H9 (cell line): ENCODE measurements at regions not wholly inside any gene's neighbourhood (a gene's known extent, or its start where the extent isn't known, plus 50 kb on each side); places are given as distances from the start of the nearest gene placed in this dataset.

ENCODE experiments used
- DNase-seq: peaks from one replicate; pipeline ENCODE4 v3.0.0-alpha.2; 2017
- H2AFZ ChIP-seq: one replicate; pipeline ENCODE4 v1.6.1; 2013; ENCODE audit warnings: mild to moderate bottlenecking, low read length, control low read depth, moderate library complexity
- H2AK5ac ChIP-seq: 2 replicates; pipeline ENCODE4 v1.6.1; 2013; ENCODE audit warnings: low read length, control low read depth, mixed read lengths; ENCODE audit not compliant: insufficient read length
- H2BK120ac ChIP-seq: one replicate; pipeline ENCODE4 v1.6.1; 2013; ENCODE audit warnings: low read depth, mild to moderate bottlenecking, low read length, control low read depth, inconsistent platforms; ENCODE audit not compliant: poor library complexity, severe bottlenecking
- H2BK12ac ChIP-seq: 2 replicates; pipeline ENCODE4 v1.6.1; 2013; ENCODE audit warnings: low read length, control low read depth, mixed read lengths, low read depth; ENCODE audit not compliant: insufficient read length
- H2BK15ac ChIP-seq: 2 replicates; pipeline ENCODE4 v1.6.1; 2013; ENCODE audit warnings: low read depth, low read length, control low read depth
- H2BK20ac ChIP-seq: one replicate; pipeline ENCODE4 v1.6.1; 2013; ENCODE audit warnings: low read depth, mild to moderate bottlenecking, low read length, control low read depth, inconsistent platforms; ENCODE audit not compliant: poor library complexity, severe bottlenecking
- H2BK5ac ChIP-seq: 2 replicates; pipeline ENCODE4 v1.6.1; 2013; ENCODE audit warnings: low read length, control low read depth, mixed read lengths; ENCODE audit not compliant: insufficient read length
- H3K14ac ChIP-seq: 2 replicates; pipeline ENCODE4 v1.6.1; 2013; ENCODE audit warnings: low read length, control low read depth; ENCODE audit not compliant: insufficient read depth
- H3K18ac ChIP-seq: 2 replicates; pipeline ENCODE4 v1.6.1; 2013; ENCODE audit warnings: low read depth, mild to moderate bottlenecking, mixed read lengths, low read length, control low read depth; ENCODE audit not compliant: insufficient read length
- H3K23ac ChIP-seq: 2 replicates; pipeline ENCODE4 v1.6.1; 2013; ENCODE audit warnings: low read length, control low read depth, mixed read lengths, low read depth; ENCODE audit not compliant: insufficient read length
- H3K23me2 ChIP-seq: 2 replicates; pipeline ENCODE4 v1.6.1; 2013; ENCODE audit warnings: low read depth, mild to moderate bottlenecking, mixed read lengths, low read length, control low read depth; ENCODE audit not compliant: insufficient read length, poor library complexity, severe bottlenecking
- H3K27ac ChIP-seq: 2 replicates; pipeline ENCODE4 v1.5.1; 2013; ENCODE audit warnings: low read length, control low read depth, mixed read lengths, low read depth; ENCODE audit not compliant: insufficient read length
- H3K27me3 ChIP-seq: 2 replicates; pipeline ENCODE4 v1.6.1; 2013; ENCODE audit warnings: low read length, control low read depth, inconsistent platforms; ENCODE audit not compliant: insufficient read depth
- H3K4ac ChIP-seq: 2 replicates; pipeline ENCODE4 v1.6.1; 2013; ENCODE audit warnings: low read depth, mild to moderate bottlenecking, control low read depth, inconsistent platforms, low read length, moderate library complexity
- H3K4me1 ChIP-seq: 2 replicates; pipeline ENCODE4 v1.6.1; 2013; ENCODE audit warnings: low read length, control low read depth, inconsistent platforms; ENCODE audit not compliant: insufficient read depth
- H3K4me2 ChIP-seq: 2 replicates; pipeline ENCODE4 v1.6.1; 2013; ENCODE audit warnings: low read length, control low read depth, mixed read lengths; ENCODE audit not compliant: insufficient read length, insufficient read depth
- H3K56ac ChIP-seq: 2 replicates; pipeline ENCODE4 v1.6.1; 2013; ENCODE audit warnings: low read depth, mild to moderate bottlenecking, mixed read lengths, low read length, control low read depth; ENCODE audit not compliant: insufficient read length
- H3K79me1 ChIP-seq: 2 replicates; pipeline ENCODE4 v1.6.1; 2013; ENCODE audit warnings: low read depth, mild to moderate bottlenecking, moderate library complexity, low read length, control low read depth, inconsistent platforms; ENCODE audit not compliant: insufficient read depth, poor library complexity, severe bottlenecking
- H3K79me2 ChIP-seq: 2 replicates; pipeline ENCODE4 v1.6.1; 2013; ENCODE audit warnings: low read length, control low read depth, inconsistent platforms; ENCODE audit not compliant: insufficient read depth
- H3K9ac ChIP-seq: 2 replicates; pipeline ENCODE4 v1.6.1; 2013; ENCODE audit warnings: low read length, control low read depth, mixed read lengths; ENCODE audit not compliant: insufficient read length; ENCODE audit errors: extremely low read depth
- H3K9me3 ChIP-seq: one replicate; pipeline ENCODE4 v1.6.1; 2013; ENCODE audit warnings: low read depth, low read length, inconsistent platforms; ENCODE audit not compliant: control insufficient read depth
- H3T11ph ChIP-seq: one replicate; pipeline ENCODE4 v1.6.1; 2013; ENCODE audit warnings: mild to moderate bottlenecking, low read length, control low read depth, inconsistent platforms
- H4K20me1 ChIP-seq: one replicate; pipeline ENCODE4 v1.6.1; 2013; ENCODE audit not compliant: control insufficient read depth, insufficient read length, insufficient read depth
- H4K5ac ChIP-seq: 2 replicates; pipeline ENCODE4 v1.6.1; 2013; ENCODE audit warnings: low read depth, mild to moderate bottlenecking, mixed read lengths, low read length, control low read depth; ENCODE audit not compliant: insufficient read length
- H4K8ac ChIP-seq: replicated peaks from 2 replicates; pipeline ENCODE4 v1.6.1; 2013; ENCODE audit warnings: low read length, control low read depth, mixed read lengths, low read depth; ENCODE audit not compliant: insufficient read length
- H4K91ac ChIP-seq: 2 replicates; pipeline ENCODE4 v1.6.1; 2013; ENCODE audit warnings: low read depth, mild to moderate bottlenecking, moderate library complexity, mixed read lengths, low read length, control low read depth; ENCODE audit not compliant: insufficient read length
- H3K27ac Mint-ChIP-seq, 3 experiments: 2 replicates in 2 of 3; 3 replicates in 1 of 3; pipeline ENCODE4 v1.8.0; 2020 to 2021; ENCODE audit warnings: mixed read lengths in 3 of 3, mild to moderate bottlenecking in 1 of 3, moderate library complexity in 1 of 3
- H3K27me3 Mint-ChIP-seq: 2 replicates; pipeline ENCODE4 v1.8.0; 2021; ENCODE audit warnings: low read depth, mild to moderate bottlenecking, moderate library complexity, mixed read lengths
- H3K36me3 Mint-ChIP-seq, 3 experiments: 2 replicates in 2 of 3; 3 replicates in 1 of 3; pipeline ENCODE4 v1.8.0; 2020 to 2021; ENCODE audit warnings: low read depth in 3 of 3, mixed read lengths in 3 of 3; ENCODE audit not compliant: insufficient read depth in 1 of 3
- H3K4me1 Mint-ChIP-seq, 2 experiments: 2 replicates each; pipeline ENCODE4 v1.8.0; 2020; ENCODE audit warnings: mixed read lengths in 2 of 2
- H3K4me3 Mint-ChIP-seq, 2 experiments: 2 replicates in 1 of 2; 3 replicates in 1 of 2; pipeline ENCODE4 v1.8.0; 2020 to 2021; ENCODE audit warnings: mild to moderate bottlenecking in 2 of 2, mixed read lengths in 2 of 2, moderate library complexity in 1 of 2
- H3K9me3 Mint-ChIP-seq, 2 experiments: 2 replicates in 1 of 2; 3 replicates in 1 of 2; pipeline ENCODE4 v1.8.0; 2020; ENCODE audit warnings: mild to moderate bottlenecking in 2 of 2, mixed read lengths in 2 of 2, moderate library complexity in 1 of 2
- CTCF ChIP-seq: fragments of 200-600 bp; sonication (generic); conservative IDR thresholded peaks from 3 replicates; pipeline ENCODE4 v1.8.0; 2021; ENCODE audit warnings: antibody characterized with exemption, mild to moderate bottlenecking
- WGBS: extraction: QIAGEN DNeasy Blood & Tissue Kit; methylation state at CpG from one replicate; pipeline ENCODE4 v1.1.7; 2013; ENCODE audit warnings: missing lambda C conversion rate, low lambda C conversion rate, mixed read lengths; ENCODE audit not compliant: insufficient read length; ENCODE audit errors: extremely low coverage; 5-methylcytosine and 5-hydroxymethylcytosine counted together

DNA sequence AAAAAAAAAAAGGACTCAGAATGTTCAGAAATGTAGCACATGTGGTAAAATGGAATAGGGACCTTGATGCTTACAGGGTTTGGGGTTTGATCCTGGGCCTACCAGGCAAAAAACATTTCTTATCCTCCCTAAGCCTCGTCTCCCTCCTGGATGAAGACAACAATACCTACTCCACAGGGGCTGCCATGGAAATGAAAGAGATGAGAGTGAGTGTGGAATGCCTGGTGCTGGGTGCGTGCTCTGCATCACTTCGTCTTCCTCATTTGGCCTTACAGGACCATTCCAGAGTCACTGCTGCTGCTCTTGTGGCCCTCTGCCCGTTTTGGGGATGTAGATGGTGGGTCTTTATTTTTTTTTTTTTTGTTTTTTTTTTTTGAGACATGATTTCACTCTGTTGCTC lies 692.9 kb upstream of the EEF2KMT start:
- no peak overlapping the region for H2BK5ac ChIP-seq
- Mint-ChIP-seq H3K36me3 (no peaks in the 10 kb centered on the region; a peak in 1 of 7 replicates), H3K4me3 (no peak overlapping the region), H3K27ac (no peak overlapping the region), H3K9me3 (no peaks in the 10 kb centered on the region), H3K27me3 (peaks cover 2% of the 10 kb centered on the region), H3K4me1 (peaks cover 38 to 40% of the 10 kb centered on the region in 2 experiments)
- no peak overlapping the region for H2BK120ac ChIP-seq
- no peak overlapping the region for H3K18ac ChIP-seq
- H4K91ac ChIP-seq = no peak overlapping the region
- H3K23ac ChIP-seq = no peak overlapping the region
- no peak overlapping the region for H3K4ac ChIP-seq
- no peaks in the 10 kb centered on the region for H4K20me1 ChIP-seq
- TF ChIP-seq CTCF = no peak
- H3K27me3 ChIP-seq = no peaks in the 10 kb centered on the region
- no peak overlapping the region for H2AFZ ChIP-seq
- WGBS = no CpG with 5 or more reads among the region's 4 CpGs
- DNase-seq = no peak
- no peak overlapping the region for H4K8ac ChIP-seq
- H3K4me2 ChIP-seq = no peak overlapping the region
- H3K4me1 ChIP-seq = peaks cover 5% of the 10 kb centered on the region; the same call in 1 of the 2 replicates
- H3K9ac ChIP-seq = no peak overlapping the region
- no peaks in the 10 kb centered on the region for H3K23me2 ChIP-seq
- H3K56ac ChIP-seq = no peak overlapping the region
- no peaks in the 10 kb centered on the region for H3K79me1 ChIP-seq
- no peak overlapping the region for H2BK20ac ChIP-seq
- H3K9me3 ChIP-seq = no peaks in the 10 kb centered on the region
- no peak overlapping the region for H2BK15ac ChIP-seq
- H3T11ph ChIP-seq = no peak overlapping the region
- H3K27ac ChIP-seq = no peak overlapping the region
- no peak overlapping the region for H2BK12ac ChIP-seq
- H2AK5ac ChIP-seq = no peak overlapping the region
- H3K14ac ChIP-seq = no peak overlapping the region
- H3K79me2 ChIP-seq = no peaks in the 10 kb centered on the region
- H4K5ac ChIP-seq = no peak overlapping the region
